PFSK-1 (cell line): ENCODE measurements at regions not wholly inside any gene's neighbourhood (a gene's known extent, or its start where the extent isn't known, plus 50 kb on each side); places are given as distances from the start of the nearest gene placed in this dataset.

Experiments used
- FOXP2 ChIP-seq: optimal IDR thresholded peaks from 2 replicates; pipeline ENCODE3; 2011; ENCODE audit warnings: borderline replicate concordance, control low read depth, inconsistent platforms; ENCODE audit not compliant: insufficient read depth; ENCODE audit errors: extremely low read length, extremely low read depth
- POLR2AphosphoS5 ChIP-seq: IDR thresholded peaks from 2 replicates; pipeline ENCODE4 v1.6.1; 2012; ENCODE audit warnings: low read depth, mild to moderate bottlenecking, control low read depth, low read length, moderate library complexity
- SIN3A ChIP-seq: IDR thresholded peaks from 2 replicates; pipeline ENCODE4 v1.6.1; 2012; ENCODE audit warnings: mild to moderate bottlenecking, low read length, moderate library complexity, borderline replicate concordance; ENCODE audit not compliant: insufficient read depth
- TAF1 ChIP-seq: IDR thresholded peaks from 2 replicates; pipeline ENCODE4 v1.6.1; 2012; ENCODE audit warnings: low read length, control low read depth, borderline replicate concordance; ENCODE audit not compliant: insufficient read depth
- TF ChIP-seq, protein P1 (sequence below), 2 experiments: IDR thresholded peaks; 2 replicates each; pipeline versions ENCODE4 v1.6.1 to v1.8.0; 2011 to 2012; ENCODE audit warnings: low read depth in 2 of 2, low read length in 2 of 2, control low read depth in 1 of 2, inconsistent platforms in 1 of 2, mild to moderate bottlenecking in 1 of 2, moderate library complexity in 1 of 2; ENCODE audit not compliant: insufficient read depth in 1 of 2

DNA sequence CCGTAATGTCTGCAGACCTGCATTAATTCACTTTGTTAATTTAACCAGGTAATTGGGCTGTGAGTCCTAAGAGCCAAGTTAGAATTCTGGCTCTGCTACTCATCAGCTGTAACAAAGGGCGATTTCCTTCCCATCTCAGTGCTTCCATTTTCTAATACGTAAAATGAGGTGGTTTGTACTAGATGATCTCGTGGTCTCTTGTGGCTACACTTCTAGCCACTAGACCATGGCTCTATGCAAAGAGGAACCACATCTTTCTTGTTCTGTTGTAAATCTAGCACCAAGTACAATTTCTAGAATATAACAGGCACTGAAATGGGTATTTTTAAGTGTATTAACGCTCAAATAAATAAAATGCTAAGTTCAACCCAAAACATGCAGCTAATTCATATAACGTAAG, 174.4 kb upstream of the THBS1 start:
- TF ChIP-seq POLR2AphosphoS5, result no peak
- TF ChIP-seq TAF1, result no peak
- TF ChIP-seq SIN3A, result no peak
- TF ChIP-seq, protein P1, sequence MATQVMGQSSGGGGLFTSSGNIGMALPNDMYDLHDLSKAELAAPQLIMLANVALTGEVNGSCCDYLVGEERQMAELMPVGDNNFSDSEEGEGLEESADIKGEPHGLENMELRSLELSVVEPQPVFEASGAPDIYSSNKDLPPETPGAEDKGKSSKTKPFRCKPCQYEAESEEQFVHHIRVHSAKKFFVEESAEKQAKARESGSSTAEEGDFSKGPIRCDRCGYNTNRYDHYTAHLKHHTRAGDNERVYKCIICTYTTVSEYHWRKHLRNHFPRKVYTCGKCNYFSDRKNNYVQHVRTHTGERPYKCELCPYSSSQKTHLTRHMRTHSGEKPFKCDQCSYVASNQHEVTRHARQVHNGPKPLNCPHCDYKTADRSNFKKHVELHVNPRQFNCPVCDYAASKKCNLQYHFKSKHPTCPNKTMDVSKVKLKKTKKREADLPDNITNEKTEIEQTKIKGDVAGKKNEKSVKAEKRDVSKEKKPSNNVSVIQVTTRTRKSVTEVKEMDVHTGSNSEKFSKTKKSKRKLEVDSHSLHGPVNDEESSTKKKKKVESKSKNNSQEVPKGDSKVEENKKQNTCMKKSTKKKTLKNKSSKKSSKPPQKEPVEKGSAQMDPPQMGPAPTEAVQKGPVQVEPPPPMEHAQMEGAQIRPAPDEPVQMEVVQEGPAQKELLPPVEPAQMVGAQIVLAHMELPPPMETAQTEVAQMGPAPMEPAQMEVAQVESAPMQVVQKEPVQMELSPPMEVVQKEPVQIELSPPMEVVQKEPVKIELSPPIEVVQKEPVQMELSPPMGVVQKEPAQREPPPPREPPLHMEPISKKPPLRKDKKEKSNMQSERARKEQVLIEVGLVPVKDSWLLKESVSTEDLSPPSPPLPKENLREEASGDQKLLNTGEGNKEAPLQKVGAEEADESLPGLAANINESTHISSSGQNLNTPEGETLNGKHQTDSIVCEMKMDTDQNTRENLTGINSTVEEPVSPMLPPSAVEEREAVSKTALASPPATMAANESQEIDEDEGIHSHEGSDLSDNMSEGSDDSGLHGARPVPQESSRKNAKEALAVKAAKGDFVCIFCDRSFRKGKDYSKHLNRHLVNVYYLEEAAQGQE (IDR thresholded peaks at IDR 0.05; ENCODE audit: insufficient read depth in 1 of 2, low read depth in 2 of 2, low read length in 2 of 2), result no peak
- no peak for TF ChIP-seq FOXP2
